ENCODE measurements at regions not wholly inside any gene's neighbourhood (a gene's known extent, or its start where the extent isn't known, plus 50 kb on each side); places are given as distances from the start of the nearest gene placed in this dataset.

DNA sequence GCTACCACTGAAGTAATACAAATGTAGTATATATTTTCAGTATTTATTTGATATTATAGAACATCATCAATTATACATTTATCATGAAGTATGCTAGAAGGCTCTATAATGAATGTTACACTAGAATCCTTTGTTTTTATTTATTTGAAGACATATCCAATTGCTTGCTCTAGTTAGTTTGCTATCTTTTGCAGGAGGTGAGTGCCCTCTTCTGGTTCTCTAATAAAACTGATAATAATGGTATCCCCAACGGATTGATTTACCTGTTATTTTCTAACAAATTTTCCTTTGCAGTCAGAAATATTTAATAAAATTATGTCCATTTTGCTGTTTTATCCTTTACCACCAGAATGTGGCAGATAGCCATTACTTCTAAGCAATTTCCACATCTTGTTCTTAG lies 274.3 kb upstream of the TACR3 start:
- TF ChIP-seq POLR2A (IDR thresholded peaks at IDR 0.05) (no peak), CTCF (IDR thresholded peaks at IDR 0.05) (no peak), EP300 (IDR thresholded peaks at IDR 0.05) (no peak)
